ENCODE measurements at regions not wholly inside any gene's neighbourhood (a gene's known extent, or its start where the extent isn't known, plus 50 kb on each side); places are given as distances from the start of the nearest gene placed in this dataset.

DNA sequence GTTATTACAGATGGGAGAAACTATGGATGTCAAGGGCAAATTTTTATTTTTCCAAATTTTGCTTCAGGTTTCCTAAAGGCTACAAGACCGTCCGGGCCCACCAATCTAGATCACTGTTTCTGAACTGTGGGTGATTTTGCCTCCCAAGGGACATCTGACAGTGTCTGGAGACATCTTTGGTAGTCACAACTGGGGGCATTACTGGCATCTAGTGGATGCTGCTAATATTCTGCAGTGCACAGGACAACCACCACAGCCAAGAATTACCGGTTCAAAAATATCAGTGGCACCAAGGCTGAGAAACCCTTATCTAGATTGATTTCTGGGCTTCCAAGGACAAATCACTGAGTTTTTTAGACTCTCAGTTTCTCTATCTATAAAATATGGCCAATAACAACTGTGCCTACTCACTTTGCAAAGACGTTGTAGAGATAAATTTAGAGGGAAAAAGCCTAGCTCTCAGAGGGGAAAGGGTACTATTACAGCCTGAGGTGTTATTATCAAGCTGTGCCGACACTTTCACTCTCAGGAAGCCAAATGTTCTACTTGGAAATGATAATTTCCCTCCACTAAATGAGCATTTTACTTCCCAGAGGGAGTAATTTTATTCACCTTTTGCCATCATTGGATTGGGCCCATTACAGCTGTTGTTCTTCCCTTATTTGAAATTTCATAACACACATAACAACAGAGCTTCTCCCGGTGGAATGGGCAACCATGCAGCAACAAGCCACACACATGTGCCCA is 442.1 kb downstream of the CENPC start:
- intact Hi-C loops (cut with micrococcal nuclease), result no loop called here
- CTCF ChIA-PET, result no interaction called here

More for the DNA sequence above, 442.1 kb downstream of the CENPC start:
- H3K9me3 ChIP-seq (replicated peaks; ENCODE audit: control insufficient read depth, insufficient read depth, low read length), result no peaks in the 10 kb centered on the region
- no peaks in the 10 kb centered on the region for H3K9me1 ChIP-seq (replicated peaks; ENCODE audit: control insufficient read depth, extremely low read depth, insufficient read depth, low read length)
- FAIRE-seq (no peak), DNase-seq (ENCODE audit: low read depth, low spot score) (no peak)
- H3K79me2 ChIP-seq (ENCODE audit: control insufficient read depth, insufficient read depth, low read length), result no peaks in the 10 kb centered on the region
- no peaks in the 10 kb centered on the region for H3K27me3 ChIP-seq (ENCODE audit: control insufficient read depth in 2 of 2, insufficient read depth in 2 of 2, low read length in 2 of 2)
- POLR2A ChIA-PET, result no interaction called here
- H2AFZ ChIP-seq (ENCODE audit: low read depth, low read length), result no peak overlapping the region
- H3K4me3 ChIP-seq (replicated peaks in 1 of 3; ENCODE audit: insufficient read depth in 1 of 3, low read depth in 1 of 3, low read length in 3 of 3), result no peak overlapping the region
- no peaks in the 10 kb centered on the region for H3K36me3 ChIP-seq (ENCODE audit: control insufficient read depth in 2 of 2, extremely low read depth in 1 of 2, insufficient read depth in 2 of 2, low read length in 2 of 2)
- TF ChIP-seq GATA2 (IDR thresholded peaks at IDR 0.05; ENCODE audit: insufficient read depth, insufficient read length, low read depth, low read length) (no peak), JUN (IDR thresholded peaks at IDR 0.05; ENCODE audit: borderline replicate concordance, insufficient read depth, insufficient read length, low read depth) (no peak), FOS (IDR thresholded peaks at IDR 0.05; ENCODE audit: borderline replicate concordance, insufficient read depth, low read length) (no peak), POLR2A (IDR thresholded peaks at IDR 0.05; ENCODE audit: low read depth, low read length) (no peak), EZH2 (IDR thresholded peaks at IDR 0.05; ENCODE audit: borderline replicate concordance, low read depth, low read length, severe bottlenecking) (no peak), MYC (IDR thresholded peaks at IDR 0.05; ENCODE audit: low read depth, low read length) (no peak), POLR2AphosphoS5 (IDR thresholded peaks at IDR 0.05; ENCODE audit: insufficient read depth, low read depth, low read length) (no peak)
- TF ChIP-seq, protein P1, sequence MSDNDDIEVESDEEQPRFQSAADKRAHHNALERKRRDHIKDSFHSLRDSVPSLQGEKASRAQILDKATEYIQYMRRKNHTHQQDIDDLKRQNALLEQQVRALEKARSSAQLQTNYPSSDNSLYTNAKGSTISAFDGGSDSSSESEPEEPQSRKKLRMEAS (IDR thresholded peaks at IDR 0.05; ENCODE audit: insufficient read depth, insufficient read length), result no peak
- TF ChIP-seq, protein P2, sequence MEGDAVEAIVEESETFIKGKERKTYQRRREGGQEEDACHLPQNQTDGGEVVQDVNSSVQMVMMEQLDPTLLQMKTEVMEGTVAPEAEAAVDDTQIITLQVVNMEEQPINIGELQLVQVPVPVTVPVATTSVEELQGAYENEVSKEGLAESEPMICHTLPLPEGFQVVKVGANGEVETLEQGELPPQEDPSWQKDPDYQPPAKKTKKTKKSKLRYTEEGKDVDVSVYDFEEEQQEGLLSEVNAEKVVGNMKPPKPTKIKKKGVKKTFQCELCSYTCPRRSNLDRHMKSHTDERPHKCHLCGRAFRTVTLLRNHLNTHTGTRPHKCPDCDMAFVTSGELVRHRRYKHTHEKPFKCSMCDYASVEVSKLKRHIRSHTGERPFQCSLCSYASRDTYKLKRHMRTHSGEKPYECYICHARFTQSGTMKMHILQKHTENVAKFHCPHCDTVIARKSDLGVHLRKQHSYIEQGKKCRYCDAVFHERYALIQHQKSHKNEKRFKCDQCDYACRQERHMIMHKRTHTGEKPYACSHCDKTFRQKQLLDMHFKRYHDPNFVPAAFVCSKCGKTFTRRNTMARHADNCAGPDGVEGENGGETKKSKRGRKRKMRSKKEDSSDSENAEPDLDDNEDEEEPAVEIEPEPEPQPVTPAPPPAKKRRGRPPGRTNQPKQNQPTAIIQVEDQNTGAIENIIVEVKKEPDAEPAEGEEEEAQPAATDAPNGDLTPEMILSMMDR (IDR thresholded peaks at IDR 0.05; ENCODE audit: extremely low read depth in 1 of 2, insufficient read depth in 1 of 2, low read depth in 1 of 2, low read length in 2 of 2), result no peak
- no peak overlapping the region for H3K4me2 ChIP-seq (ENCODE audit: insufficient read depth, low read length)
- no peak overlapping the region for H3K9ac ChIP-seq (replicated peaks; ENCODE audit: extremely low read depth, insufficient read depth, low read length)
- no peaks in the 10 kb centered on the region for H4K20me1 ChIP-seq (replicated peaks; ENCODE audit: control insufficient read depth, extremely low read depth, insufficient read depth, low read length)
- no TSS peak for BruUV-seq (replicated peaks)
- H3K27ac ChIP-seq (ENCODE audit: insufficient read depth, low read depth, low read length), result no peak overlapping the region
- H3K4me1 ChIP-seq (ENCODE audit: control insufficient read depth, extremely low read depth, insufficient read depth, low read length), result no peaks in the 10 kb centered on the region
- dilution Hi-C loops (cut with MboI; ENCODE audit: extremely low pct_ligation_motif_present, low sequenced_read_pairs), result no loop called here

All from endothelial cell of umbilical vein (primary cell).